Suppressor macrophage (primary cell): ENCODE measurements at regions not wholly inside any gene's neighbourhood (a gene's known extent, or its start where the extent isn't known, plus 50 kb on each side); places are given as distances from the start of the nearest gene placed in this dataset.

Experiments used
- DNase-seq, 4 experiments: peaks; one replicate each; pipeline ENCODE4 v3.0.0-alpha.2; 2020 to 2022

GRCh38 chr6:108751851-108752732 lies 96.1 kb upstream of the ARMC2 start:
- DNase-seq, result no peak

- no peak for DNase-seq
These were observed 95.3 kb upstream of the ARMC2 start for GRCh38 chr6:108752733-108753590.

DNA sequence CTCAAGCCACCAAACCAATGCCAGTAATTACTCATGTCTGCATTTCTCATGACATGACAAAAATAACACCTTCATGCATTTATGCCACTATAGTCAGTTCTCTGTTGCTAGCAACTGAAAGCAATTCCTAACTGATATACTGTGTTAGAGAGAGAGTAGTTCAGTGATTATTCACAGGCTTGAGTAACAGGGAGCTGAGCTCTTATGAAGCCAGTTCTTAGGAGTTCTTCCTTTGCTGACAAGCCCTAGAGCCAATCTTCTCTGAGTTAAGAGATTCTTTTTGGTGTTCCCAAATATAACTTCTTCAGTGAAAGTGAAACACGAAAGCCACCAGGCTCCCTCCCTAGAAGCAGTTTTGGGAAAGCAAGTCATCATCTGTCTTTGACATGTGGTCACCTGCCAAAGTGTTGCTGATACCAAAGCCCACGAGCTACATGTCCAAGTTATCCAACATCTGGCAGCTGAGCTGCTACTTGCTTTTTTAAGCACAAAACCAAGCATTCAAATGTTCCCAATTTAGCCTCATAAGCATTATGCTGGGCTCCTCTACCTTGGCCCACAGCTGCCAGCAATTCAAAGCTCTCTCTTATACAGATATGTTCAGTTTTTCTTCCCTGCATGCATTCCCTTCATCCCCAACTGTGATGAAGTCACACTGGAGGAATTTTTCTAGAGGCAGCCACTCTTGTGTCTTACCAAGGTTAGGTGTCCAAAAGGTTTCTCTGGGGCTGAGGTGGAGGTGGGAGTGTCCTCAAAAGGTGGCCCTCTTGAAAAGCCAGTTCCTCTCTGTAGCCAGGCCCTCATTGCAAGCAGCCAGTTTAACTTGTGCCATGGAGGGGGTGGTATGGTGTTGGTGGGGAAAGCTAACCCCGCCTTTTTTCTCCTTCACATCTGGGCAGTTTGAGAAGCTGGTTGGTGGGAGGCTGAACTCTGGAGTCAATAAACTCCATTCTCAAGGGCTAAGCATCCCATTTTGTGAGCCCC lies 92.7 kb upstream of the ARMC2 start:
- no peak for DNase-seq

DNA sequence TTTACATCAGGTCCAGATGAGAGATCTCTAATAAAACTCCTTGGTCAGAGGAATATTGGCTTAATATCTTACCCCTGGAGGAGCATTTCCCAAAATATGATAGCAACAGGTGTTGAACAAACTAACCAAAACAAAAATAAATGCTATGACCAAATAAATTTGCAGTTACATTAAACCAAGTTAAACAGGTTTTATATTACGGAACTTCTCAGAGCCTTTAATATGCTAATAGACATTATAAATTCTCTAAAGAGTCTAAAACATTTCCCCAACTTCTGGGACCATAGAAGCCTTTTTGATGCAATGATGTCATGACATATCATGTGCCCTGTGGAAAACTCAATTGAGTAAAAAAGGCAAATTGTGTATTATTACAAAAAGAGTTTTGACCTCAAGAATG lies 90.9 kb upstream of the ARMC2 start:
- DNase-seq, result no peak

- no peak for DNase-seq
These were observed 89.3 kb upstream of the ARMC2 start for GRCh38 chr6:108758884-108759283.

GRCh38 chr6:108760126-108761050 lies 87.8 kb upstream of the ARMC2 start:
- DNase-seq, result peak; percentile 47 to 68 (median 66)

DNA sequence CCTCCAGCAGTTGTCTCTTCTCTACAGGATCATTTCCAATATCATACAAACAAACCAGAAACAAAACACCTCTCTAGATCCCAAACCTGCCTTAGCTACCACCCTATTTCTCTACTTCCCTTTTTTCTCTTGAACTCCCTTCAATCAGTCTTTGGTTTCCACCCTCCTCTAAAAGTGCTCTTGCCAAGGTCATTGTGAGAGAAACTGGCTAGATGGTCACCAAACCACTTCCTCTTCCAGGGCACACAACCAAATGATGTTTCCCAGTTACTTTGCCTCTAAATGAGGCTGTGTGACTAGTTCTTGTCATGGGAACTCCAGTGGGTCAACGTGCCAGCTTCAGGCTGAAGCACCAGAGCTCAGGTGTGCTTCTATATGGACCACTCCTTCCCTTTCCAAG lies 85.8 kb upstream of the ARMC2 start:
- peak; percentile 43 to 72 (median 62) for DNase-seq

- DNase-seq, result no peak
These were observed 84.2 kb upstream of the ARMC2 start for GRCh38 chr6:108763931-108764579.

DNA sequence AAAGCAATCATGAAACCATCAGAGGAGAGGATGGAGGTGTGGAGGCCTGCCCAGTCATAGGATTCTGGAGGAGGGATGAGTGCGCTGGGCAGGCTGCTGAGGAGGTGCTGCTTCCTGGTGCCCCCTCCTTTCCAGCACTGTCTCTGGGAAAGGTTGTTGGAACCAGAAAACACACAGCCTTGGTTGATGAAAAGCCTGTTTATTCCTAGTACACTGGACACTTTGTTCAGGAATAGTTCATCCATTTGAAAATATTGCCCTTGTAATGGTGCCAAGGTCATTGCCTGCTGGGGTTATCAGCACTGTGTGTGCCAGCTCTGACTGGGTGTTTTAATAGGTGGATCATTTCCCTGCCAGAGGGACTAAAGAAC lies 83.7 kb upstream of the ARMC2 start:
- no peak for DNase-seq

- no peak for DNase-seq
These were observed 82.7 kb upstream of the ARMC2 start for GRCh38 chr6:108765495-108765894.

- no peak for DNase-seq
These were observed 81.8 kb upstream of the ARMC2 start for GRCh38 chr6:108766419-108766818.

DNA sequence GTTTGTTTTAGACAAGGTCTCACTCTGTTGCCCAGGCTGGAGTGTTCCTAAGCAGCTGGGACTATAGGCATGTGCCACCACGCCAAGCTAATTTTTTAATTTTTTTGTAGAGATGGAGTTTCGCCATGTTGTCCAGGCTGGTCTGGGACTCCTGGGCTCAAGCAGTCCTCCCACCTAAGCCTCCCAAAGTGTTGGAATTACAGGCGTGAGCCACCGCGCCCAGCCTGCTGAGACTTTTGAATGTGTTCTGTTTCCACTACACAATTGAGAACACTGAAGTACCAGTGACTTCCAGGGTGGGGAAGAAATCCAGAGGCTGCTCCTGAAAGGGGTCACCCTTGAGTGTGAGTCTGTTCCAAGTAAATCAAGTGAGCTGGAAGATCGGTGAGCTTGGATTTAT lies 81.3 kb upstream of the ARMC2 start:
- DNase-seq, result no peak

- DNase-seq, result no peak
These were observed 80.6 kb upstream of the ARMC2 start for GRCh38 chr6:108767418-108768165.

GRCh38 chr6:108768166-108768555 lies 80.1 kb upstream of the ARMC2 start:
- DNase-seq, result no peak

- DNase-seq, result no peak
These were observed 79.3 kb upstream of the ARMC2 start for GRCh38 chr6:108768792-108769524.

DNA sequence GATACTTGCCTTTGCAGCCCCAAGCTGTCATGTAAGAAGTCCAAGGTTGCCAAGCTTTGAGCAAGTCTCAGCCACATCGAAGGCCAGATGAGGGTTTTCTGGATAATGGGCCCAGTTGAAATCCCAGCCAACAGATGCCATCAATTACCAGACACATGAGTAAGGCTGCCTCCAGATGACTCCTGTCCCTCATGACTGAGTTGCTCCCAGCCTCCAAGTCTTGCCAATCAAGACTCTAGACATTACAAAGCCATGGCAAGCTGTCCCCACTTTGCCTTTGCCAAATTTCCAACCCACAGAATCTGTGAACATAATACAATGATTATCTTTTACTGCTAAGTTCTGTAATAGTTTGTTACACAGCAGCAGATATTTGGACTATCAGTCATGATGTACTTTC lies 76.8 kb upstream of the ARMC2 start:
- DNase-seq, result no peak

GRCh38 chr6:108774555-108774954 lies 73.7 kb upstream of the ARMC2 start:
- no peak for DNase-seq

DNA sequence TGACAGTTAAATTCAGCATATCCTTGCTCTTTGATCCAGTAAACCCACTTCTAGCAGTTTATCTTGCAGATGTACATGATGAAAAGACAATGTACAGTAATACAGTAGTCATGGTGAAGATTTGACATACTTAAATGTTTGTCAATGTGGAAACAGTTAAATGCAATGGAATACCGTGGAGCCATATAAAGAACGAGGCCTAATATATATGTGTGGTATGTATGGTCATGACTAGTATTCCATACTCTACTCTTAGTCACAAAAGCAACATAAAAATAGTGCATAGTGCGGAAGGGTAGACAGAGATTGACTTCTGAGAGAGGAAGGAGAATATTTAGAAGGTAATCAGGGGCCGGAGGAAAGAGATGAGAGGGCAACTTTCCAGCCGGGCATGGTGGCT lies 70.7 kb upstream of the ARMC2 start:
- DNase-seq, result no peak

- no peak for DNase-seq
These were observed 69.6 kb upstream of the ARMC2 start for GRCh38 chr6:108778421-108779186.
